OCI-LY1 (cell line): ENCODE measurements at regions not wholly inside any gene's neighbourhood (a gene's known extent, or its start where the extent isn't known, plus 50 kb on each side); places are given as distances from the start of the nearest gene placed in this dataset.

ENCODE experiments used
- CTCF ChIP-seq: fragments of 200-600 bp; sonication (generic), shearing (Covaris generic); IDR thresholded peaks from 2 replicates; pipeline ENCODE4 v1.5.1; 2017; ENCODE audit warnings: mild to moderate bottlenecking, antibody characterized with exemption, low read length, moderate library complexity, mixed read lengths
- EZH2 ChIP-seq: fragments of 200-600 bp; sonication (generic), shearing (Covaris generic); IDR thresholded peaks from 2 replicates; pipeline ENCODE4 v1.8.0; 2017; ENCODE audit warnings: borderline replicate concordance, mixed run types, mild to moderate bottlenecking, antibody characterized with exemption, low read length, moderate library complexity, mixed read lengths

- TF ChIP-seq CTCF (no peak), EZH2 (no peak)
Measured at GRCh38 chr2:103121106-103121505, 359.3 kb downstream of the TMEM182 start.
